ENCODE measurements at regions not wholly inside any gene's neighbourhood (a gene's known extent, or its start where the extent isn't known, plus 50 kb on each side); places are given as distances from the start of the nearest gene placed in this dataset.

DNA sequence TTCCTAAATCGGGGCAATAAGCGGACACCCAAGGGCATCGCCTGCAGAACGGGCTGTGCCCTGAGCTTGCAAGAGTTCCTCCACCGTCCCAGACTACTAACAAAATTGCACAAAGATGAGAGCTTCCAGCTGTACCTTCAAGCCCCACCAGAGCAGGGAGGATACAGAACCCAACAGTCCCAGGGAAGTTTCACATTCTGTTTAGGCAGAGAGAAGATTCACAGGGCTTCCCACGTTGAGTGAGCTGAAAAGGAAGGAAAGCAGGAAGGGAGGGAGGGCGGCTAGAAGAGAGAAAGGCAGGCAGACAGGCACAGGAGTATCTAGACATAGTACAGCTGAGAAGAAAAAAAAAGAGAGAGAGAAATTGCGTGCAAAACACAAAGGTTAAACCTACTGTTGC lies 112.6 kb upstream of the AFDN start:
- no peak overlapping the region for H2AFZ ChIP-seq (ENCODE audit: low read depth, low read length)
- CTCF ChIA-PET = interaction anchor here (1.0 kb wide), 1 partner anchor 13 kb away, joined by 3 read pairs; no protein-coding TSS in a partner anchor
- peaks cover 0 to 2% of the 10 kb centered on the region in 2 experiments for H3K27me3 ChIP-seq (ENCODE audit: control insufficient read depth in 2 of 2, insufficient read depth in 2 of 2, low read length in 2 of 2)
- no peaks in the 10 kb centered on the region for H4K20me1 ChIP-seq (replicated peaks; ENCODE audit: control insufficient read depth, extremely low read depth, insufficient read depth, low read length)
- no peak for FAIRE-seq
- no peaks in the 10 kb centered on the region for H3K36me3 ChIP-seq (ENCODE audit: control insufficient read depth in 2 of 2, extremely low read depth in 1 of 2, insufficient read depth in 2 of 2, low read length in 2 of 2)
- H3K27ac ChIP-seq (ENCODE audit: insufficient read depth, low read depth, low read length) = no peak overlapping the region
- intact Hi-C loops (cut with micrococcal nuclease) = no loop called here
- no peaks in the 10 kb centered on the region for H3K9me3 ChIP-seq (replicated peaks; ENCODE audit: control insufficient read depth, insufficient read depth, low read length)
- no peaks in the 10 kb centered on the region for H3K4me1 ChIP-seq (ENCODE audit: control insufficient read depth, extremely low read depth, insufficient read depth, low read length)
- BruUV-seq (replicated peaks) = no TSS peak
- no peak overlapping the region for H3K9ac ChIP-seq (replicated peaks; ENCODE audit: extremely low read depth, insufficient read depth, low read length)
- POLR2A ChIA-PET = no interaction called here
- H3K79me2 ChIP-seq (ENCODE audit: control insufficient read depth, insufficient read depth, low read length) = no peaks in the 10 kb centered on the region
- dilution Hi-C loops (cut with MboI; ENCODE audit: extremely low pct_ligation_motif_present, low sequenced_read_pairs) = no loop called here
- DNase-seq (ENCODE audit: low read depth, low spot score) = no peak
- no peaks in the 10 kb centered on the region for H3K9me1 ChIP-seq (replicated peaks; ENCODE audit: control insufficient read depth, extremely low read depth, insufficient read depth, low read length)
- H3K4me2 ChIP-seq (ENCODE audit: insufficient read depth, low read length) = no peak overlapping the region
- TF ChIP-seq GATA2 (IDR thresholded peaks at IDR 0.05; ENCODE audit: insufficient read depth, insufficient read length, low read depth, low read length) (no peak), MYC (IDR thresholded peaks at IDR 0.05; ENCODE audit: low read depth, low read length) (no peak), POLR2A (IDR thresholded peaks at IDR 0.05; ENCODE audit: low read depth, low read length) (no peak), POLR2AphosphoS5 (IDR thresholded peaks at IDR 0.05; ENCODE audit: insufficient read depth, low read depth, low read length) (no peak), FOS (IDR thresholded peaks at IDR 0.05; ENCODE audit: borderline replicate concordance, insufficient read depth, low read length) (no peak), EZH2 (IDR thresholded peaks at IDR 0.05; ENCODE audit: borderline replicate concordance, low read depth, low read length, severe bottlenecking) (no peak), JUN (IDR thresholded peaks at IDR 0.05; ENCODE audit: borderline replicate concordance, insufficient read depth, insufficient read length, low read depth) (no peak)
- TF ChIP-seq, protein P1, sequence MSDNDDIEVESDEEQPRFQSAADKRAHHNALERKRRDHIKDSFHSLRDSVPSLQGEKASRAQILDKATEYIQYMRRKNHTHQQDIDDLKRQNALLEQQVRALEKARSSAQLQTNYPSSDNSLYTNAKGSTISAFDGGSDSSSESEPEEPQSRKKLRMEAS (IDR thresholded peaks at IDR 0.05; ENCODE audit: insufficient read depth, insufficient read length) = no peak
- TF ChIP-seq, protein P2, sequence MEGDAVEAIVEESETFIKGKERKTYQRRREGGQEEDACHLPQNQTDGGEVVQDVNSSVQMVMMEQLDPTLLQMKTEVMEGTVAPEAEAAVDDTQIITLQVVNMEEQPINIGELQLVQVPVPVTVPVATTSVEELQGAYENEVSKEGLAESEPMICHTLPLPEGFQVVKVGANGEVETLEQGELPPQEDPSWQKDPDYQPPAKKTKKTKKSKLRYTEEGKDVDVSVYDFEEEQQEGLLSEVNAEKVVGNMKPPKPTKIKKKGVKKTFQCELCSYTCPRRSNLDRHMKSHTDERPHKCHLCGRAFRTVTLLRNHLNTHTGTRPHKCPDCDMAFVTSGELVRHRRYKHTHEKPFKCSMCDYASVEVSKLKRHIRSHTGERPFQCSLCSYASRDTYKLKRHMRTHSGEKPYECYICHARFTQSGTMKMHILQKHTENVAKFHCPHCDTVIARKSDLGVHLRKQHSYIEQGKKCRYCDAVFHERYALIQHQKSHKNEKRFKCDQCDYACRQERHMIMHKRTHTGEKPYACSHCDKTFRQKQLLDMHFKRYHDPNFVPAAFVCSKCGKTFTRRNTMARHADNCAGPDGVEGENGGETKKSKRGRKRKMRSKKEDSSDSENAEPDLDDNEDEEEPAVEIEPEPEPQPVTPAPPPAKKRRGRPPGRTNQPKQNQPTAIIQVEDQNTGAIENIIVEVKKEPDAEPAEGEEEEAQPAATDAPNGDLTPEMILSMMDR (IDR thresholded peaks at IDR 0.05; ENCODE audit: extremely low read depth in 1 of 2, insufficient read depth in 1 of 2, low read depth in 1 of 2, low read length in 2 of 2) = no peak
- no peak overlapping the region for H3K4me3 ChIP-seq (replicated peaks in 1 of 3; ENCODE audit: insufficient read depth in 1 of 3, low read depth in 1 of 3, low read length in 3 of 3)

All from endothelial cell of umbilical vein (primary cell).